GM19025 (cell line): ENCODE measurements at regions not wholly inside any gene's neighbourhood (a gene's known extent, or its start where the extent isn't known, plus 50 kb on each side); places are given as distances from the start of the nearest gene placed in this dataset.

ENCODE experiments used
- ATAC-seq: cut with Tn5 transposase; IDR thresholded peaks from one replicate; pipeline ENCODE4 v1.9.1; 2021; ENCODE audit warnings: mild to moderate bottlenecking, low read depth, moderate library complexity; ENCODE audit not compliant: unreplicated experiment

GRCh38 chr6:14250573-14250972 lies 133.0 kb downstream of the CD83 start:
- ATAC-seq = no peak

DNA sequence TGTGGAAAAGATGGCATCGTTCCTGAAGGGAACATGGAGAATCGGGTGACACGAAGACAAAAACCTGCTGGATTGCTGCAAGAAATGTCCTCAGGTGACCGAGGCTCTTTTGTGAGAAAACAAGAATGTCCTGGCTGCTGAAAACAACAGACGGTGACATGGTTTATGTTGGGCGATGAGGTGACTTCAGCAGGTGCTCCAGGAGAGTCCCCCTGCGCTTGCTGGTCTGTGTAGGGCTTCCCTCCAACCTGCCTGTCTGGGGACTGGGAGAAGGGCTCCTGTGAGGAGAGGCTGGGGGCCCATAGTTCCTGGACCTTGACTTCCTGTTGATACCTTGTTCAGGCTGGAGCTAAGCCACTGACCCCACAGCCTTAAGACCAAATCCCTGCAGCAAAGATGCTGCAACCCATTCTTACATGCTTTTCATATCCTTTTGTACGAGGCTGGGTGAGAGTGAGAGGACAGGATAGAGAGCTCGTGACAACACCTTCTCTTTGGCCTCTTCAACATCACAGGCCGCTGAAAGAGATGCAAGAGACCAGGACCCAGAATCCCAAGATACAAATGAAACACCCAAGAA lies 134.8 kb downstream of the CD83 start:
- ATAC-seq = no peak

DNA sequence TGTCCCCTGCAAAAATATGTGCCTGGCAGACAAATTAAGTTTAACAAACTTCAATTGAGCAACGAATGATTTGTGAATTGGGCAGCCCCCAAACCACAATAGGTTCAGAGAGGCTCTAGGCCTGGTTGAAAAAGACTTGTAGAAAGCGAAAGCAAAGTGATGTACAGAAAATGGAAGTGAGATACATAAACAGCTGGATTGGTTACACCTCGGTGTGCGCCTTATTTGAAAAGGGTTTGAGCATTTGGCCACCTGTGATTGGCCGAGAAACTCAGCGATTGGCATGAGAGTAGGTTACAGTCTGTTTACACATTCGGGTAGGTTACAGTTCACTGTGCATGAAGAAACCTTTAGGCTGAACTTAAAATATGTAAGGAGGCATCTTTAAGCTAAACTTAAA lies 136.9 kb downstream of the CD83 start:
- ATAC-seq = peak; percentile 96

- ATAC-seq = no peak
These were observed 138.3 kb downstream of the CD83 start for GRCh38 chr6:14255916-14256315.

- no peak for ATAC-seq
These were observed 140.5 kb downstream of the CD83 start for GRCh38 chr6:14258117-14258516.

- ATAC-seq = no peak
These were observed 141.4 kb downstream of the CD83 start for GRCh38 chr6:14258695-14259593.

DNA sequence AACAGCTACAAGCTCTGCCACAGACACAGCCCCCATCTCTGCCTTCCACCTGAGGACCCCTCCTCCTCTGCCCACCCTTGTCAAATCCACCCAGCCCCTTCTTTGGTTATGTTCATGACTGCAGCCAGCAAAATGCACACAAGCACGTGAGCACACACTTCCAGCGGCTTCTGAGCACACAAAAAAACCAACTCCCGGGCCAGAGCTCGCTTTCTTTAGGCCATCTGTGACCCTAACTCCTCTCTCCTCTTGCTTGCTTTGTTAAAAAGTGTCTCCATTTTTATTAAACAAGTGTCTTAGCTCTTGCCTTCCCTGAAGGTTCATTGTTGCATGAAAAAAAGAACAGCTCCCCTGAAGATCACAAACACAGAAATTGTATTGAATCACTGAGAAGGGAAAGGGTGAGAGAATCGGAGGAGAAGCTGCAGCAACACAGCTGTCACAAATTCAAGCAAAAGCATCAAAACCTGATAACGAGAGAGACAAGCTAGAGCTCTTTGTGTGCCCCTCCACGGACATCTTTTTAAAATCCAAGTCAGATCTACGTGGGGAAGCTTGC lies 142.1 kb downstream of the CD83 start:
- no peak for ATAC-seq

DNA sequence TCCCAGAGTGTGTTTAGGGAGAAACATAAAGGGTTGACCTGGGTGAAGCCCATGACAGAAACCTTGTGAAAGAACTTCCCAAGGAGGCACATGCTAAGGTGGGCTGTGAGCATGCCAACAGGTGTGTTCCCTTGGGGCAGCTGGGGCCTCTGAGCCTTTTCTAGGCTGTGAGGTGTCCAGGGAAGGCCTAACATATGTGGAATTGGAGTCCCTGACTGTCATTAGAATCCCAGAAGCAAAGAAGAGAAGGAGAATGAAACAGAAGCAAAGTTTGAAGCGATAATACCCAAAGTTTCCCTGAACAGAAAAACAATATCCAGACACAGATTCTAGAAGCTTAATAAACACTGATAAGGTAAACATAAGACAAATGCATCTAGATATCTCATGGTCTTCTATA lies 143.3 kb downstream of the CD83 start:
- ATAC-seq = no peak

- ATAC-seq = no peak
These were observed 146.4 kb downstream of the CD83 start for GRCh38 chr6:14263881-14264424.

- no peak for ATAC-seq
These were observed 147.8 kb downstream of the CD83 start for GRCh38 chr6:14265049-14266021.

DNA sequence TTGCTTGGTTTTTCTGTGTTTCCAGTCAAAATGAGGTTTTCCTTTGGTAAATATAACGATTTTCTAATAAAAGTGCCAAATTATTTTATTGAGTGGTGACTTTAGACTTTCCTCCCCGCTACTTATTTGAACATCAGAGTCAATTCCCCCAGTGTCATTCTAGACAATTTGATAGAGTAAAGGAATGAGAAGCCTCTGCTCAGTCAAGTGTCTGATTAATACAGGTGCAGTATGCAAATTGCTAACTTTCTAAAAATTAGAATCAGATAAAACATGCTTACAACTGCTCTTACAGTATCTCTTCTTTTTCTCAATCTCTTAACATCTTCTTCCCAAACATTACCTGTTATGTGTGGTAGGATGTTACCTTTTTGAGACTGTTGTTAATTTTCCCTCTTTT lies 148.7 kb downstream of the CD83 start:
- no peak for ATAC-seq

- ATAC-seq = no peak
These were observed 150.5 kb downstream of the CD83 start for GRCh38 chr6:14267885-14268660.

DNA sequence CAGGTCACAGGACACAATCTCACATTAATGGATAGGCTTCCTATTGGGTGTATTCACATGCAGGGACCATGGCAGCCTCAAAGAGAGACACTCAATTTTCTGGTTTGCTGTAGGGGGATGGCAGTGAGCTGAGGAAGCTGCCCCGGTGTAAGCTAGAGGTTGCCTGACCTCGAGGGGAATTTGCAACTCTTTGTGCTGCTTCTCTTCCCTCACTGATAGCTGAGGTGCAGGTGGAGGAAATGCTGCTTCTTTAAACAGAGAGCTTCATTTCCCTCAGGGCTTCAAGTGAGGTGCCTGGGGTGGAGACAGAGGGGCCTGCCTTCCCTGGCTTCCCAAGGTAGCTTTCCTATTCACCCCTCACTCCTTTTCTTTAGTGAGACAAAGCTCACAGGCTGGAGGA lies 151.9 kb downstream of the CD83 start:
- no peak for ATAC-seq

- no peak for ATAC-seq
These were observed 152.7 kb downstream of the CD83 start for GRCh38 chr6:14270142-14270893.

GRCh38 chr6:14270925-14271788 lies 153.6 kb downstream of the CD83 start:
- no peak for ATAC-seq

DNA sequence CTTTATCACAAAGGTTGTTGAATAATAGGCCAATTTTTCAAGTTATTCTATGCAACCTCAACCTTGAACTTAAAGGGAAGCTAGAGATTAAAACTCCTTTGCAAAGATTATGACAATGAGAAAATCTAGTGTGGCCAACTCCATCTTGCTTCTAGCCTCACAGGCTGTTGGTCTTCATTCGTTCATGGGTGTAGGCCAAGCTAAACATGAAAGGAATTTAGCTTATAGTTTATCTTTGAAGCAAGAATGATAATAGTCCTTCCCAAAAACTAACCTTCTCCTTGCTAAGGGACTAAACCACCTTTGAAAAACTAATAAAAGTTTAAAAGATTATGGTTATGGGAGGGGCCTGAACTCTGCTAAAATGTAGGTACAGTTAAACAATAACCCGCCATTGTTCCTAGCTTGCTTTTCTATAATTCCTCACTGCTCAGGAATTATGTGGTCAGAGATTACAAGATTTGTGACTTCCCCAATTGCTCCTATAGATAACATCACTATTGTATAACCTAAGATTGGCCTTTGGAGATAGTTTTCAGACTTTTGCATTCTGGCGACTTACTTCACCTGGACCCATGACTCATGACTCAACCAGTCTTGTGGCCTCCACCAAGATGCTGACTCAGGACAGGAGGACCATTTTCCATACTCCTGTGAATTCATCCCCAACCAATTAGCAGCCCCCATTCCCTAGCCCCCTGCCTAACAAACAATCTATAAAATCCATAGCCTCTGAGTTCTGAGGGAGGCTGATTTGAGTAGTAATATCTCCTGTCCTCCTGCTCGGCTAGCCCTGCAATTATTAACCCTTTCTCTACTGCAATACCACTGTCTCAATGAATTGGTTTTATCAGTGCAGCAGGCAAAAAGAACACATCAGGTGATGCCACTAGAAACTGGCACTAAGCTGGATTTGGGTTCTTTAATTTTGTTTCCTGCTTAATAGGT lies 154.5 kb downstream of the CD83 start:
- ATAC-seq = no peak

DNA sequence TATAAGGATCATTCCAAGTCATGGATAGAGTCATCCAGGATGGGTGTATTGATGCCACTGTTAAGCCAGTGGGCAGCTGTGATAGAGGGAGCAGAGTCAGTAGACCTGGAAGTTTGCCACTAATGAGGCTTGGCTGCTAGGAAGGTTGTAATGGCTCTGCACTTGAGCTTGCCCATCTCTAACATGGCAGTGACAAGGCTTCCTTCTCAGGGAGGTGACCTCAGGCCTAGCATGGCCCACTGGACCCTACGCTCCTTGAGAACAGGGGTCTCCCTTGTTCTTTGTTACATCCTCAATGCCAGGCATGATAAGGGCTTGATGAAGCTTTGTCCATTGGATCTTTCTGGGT lies 155.1 kb downstream of the CD83 start:
- no peak for ATAC-seq
